ENCODE measurements at regions not wholly inside any gene's neighbourhood (a gene's known extent, or its start where the extent isn't known, plus 50 kb on each side); places are given as distances from the start of the nearest gene placed in this dataset.

DNA sequence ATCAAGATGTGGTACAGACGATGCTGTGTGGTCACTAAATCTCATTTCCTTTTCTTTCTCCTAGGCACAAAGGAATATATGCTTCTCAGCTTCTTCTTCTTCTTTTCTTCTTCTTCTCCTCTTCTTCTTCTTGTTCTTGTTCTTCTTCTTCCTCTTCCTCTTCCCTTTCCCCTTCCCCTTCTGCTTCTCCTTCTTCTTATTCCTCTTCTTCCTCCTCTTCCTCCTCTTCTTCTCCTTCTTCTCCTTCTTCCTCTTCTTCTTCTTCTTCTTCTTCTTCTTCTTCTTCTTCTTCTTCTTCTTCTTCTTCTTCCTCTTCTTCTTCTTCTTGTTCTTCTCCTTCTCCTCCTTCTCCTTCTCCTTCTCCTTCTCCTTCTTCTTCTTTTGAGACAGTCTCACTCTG, 190.4 kb upstream of the DTNBP1 start (continued):
- TF ChIP-seq USF1 (IDR thresholded peaks at IDR 0.05; ENCODE audit: borderline replicate concordance, low read depth) (no peak), RFX5 (IDR thresholded peaks at IDR 0.05; ENCODE audit: low read length) (no peak), MAX (IDR thresholded peaks at IDR 0.05; ENCODE audit: low read depth) (no peak)
- TF ChIP-seq, protein P1, sequence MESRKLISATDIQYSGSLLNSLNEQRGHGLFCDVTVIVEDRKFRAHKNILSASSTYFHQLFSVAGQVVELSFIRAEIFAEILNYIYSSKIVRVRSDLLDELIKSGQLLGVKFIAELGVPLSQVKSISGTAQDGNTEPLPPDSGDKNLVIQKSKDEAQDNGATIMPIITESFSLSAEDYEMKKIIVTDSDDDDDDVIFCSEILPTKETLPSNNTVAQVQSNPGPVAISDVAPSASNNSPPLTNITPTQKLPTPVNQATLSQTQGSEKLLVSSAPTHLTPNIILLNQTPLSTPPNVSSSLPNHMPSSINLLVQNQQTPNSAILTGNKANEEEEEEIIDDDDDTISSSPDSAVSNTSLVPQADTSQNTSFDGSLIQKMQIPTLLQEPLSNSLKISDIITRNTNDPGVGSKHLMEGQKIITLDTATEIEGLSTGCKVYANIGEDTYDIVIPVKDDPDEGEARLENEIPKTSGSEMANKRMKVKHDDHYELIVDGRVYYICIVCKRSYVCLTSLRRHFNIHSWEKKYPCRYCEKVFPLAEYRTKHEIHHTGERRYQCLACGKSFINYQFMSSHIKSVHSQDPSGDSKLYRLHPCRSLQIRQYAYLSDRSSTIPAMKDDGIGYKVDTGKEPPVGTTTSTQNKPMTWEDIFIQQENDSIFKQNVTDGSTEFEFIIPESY (IDR thresholded peaks at IDR 0.05; ENCODE audit: borderline replicate concordance, low read depth) = no peak

- ChIA-PET POLR2A (no interaction called here), CTCF (interaction anchor here (1.0 kb wide), 1 partner anchor 11 kb away, joined by 3 read pairs; no protein-coding TSS in a partner anchor)
- Histone ChIP-seq H2AFZ (ENCODE audit: low read depth) (no peak overlapping the region), H3F3A (replicated peaks; ENCODE audit: insufficient read depth) (no peaks in the 10 kb centered on the region), H3K9me2 (no peaks in the 10 kb centered on the region), H3K4me2 (no peak overlapping the region), H3K36me3 (replicated peaks in 1 of 2; ENCODE audit: control insufficient read depth in 1 of 2, insufficient read depth in 2 of 2, low read length in 1 of 2) (no peaks in the 10 kb centered on the region), H3K9me3 (no peaks in the 10 kb centered on the region), H3K9ac (no peak overlapping the region), H3K79me2 (ENCODE audit: insufficient read depth) (no peaks in the 10 kb centered on the region), H3K4me1 (ENCODE audit: control insufficient read depth in 1 of 2, insufficient read depth in 2 of 2, low read depth in 1 of 2, low read length in 1 of 2) (no peaks in the 10 kb centered on the region; a peak in 1 of 4 replicates), H3K27me3 (ENCODE audit: insufficient read depth) (no peaks in the 10 kb centered on the region), H3K4me3 (ENCODE audit: low read depth in 2 of 2, low read length in 1 of 2) (no peak overlapping the region), H4K20me1 (ENCODE audit: insufficient read depth) (no peaks in the 10 kb centered on the region), H3K27ac (ENCODE audit: low read depth in 2 of 2, low read length in 1 of 2) (no peak overlapping the region)
- no peak for DNase-seq
- TF ChIP-seq YY1 (IDR thresholded peaks at IDR 0.05; ENCODE audit: low read depth) (no peak), MXI1 (IDR thresholded peaks at IDR 0.05; ENCODE audit: low read depth, low read length) (no peak), SIN3A (IDR thresholded peaks at IDR 0.05; ENCODE audit: borderline replicate concordance, low read depth, low read length) (no peak), TEAD4 (IDR thresholded peaks at IDR 0.05; ENCODE audit: borderline replicate concordance, insufficient read depth) (no peak), ELF1 (IDR thresholded peaks at IDR 0.05) (no peak), GATA2 (CRISPR knock-in tag; IDR thresholded peaks at IDR 0.05) (no peak), POLR2AphosphoS5 (IDR thresholded peaks at IDR 0.05; ENCODE audit: low read depth, low read length) (no peak), FOXJ3 (CRISPR knock-in tag; IDR thresholded peaks at IDR 0.05) (no peak), SMC3 (IDR thresholded peaks at IDR 0.05; ENCODE audit: low read depth, low read length) (no peak), EP300 (IDR thresholded peaks at IDR 0.05; ENCODE audit: borderline replicate concordance in 1 of 2, low read depth in 1 of 2, low read length in 1 of 2) (no peak), RCOR1 (IDR thresholded peaks at IDR 0.05; ENCODE audit: low read length) (no peak), JUND (IDR thresholded peaks at IDR 0.05) (no peak), FOXM1 (IDR thresholded peaks at IDR 0.05; ENCODE audit: low read depth) (no peak), FOSL2 (IDR thresholded peaks at IDR 0.05; ENCODE audit: borderline replicate concordance, low read depth) (no peak), EZH2phosphoT487 (IDR thresholded peaks at IDR 0.05; ENCODE audit: borderline replicate concordance, low read depth) (no peak), IRF3 (IDR thresholded peaks at IDR 0.05; ENCODE audit: low read depth, low read length) (no peak)
- TF ChIP-seq, protein P2, sequence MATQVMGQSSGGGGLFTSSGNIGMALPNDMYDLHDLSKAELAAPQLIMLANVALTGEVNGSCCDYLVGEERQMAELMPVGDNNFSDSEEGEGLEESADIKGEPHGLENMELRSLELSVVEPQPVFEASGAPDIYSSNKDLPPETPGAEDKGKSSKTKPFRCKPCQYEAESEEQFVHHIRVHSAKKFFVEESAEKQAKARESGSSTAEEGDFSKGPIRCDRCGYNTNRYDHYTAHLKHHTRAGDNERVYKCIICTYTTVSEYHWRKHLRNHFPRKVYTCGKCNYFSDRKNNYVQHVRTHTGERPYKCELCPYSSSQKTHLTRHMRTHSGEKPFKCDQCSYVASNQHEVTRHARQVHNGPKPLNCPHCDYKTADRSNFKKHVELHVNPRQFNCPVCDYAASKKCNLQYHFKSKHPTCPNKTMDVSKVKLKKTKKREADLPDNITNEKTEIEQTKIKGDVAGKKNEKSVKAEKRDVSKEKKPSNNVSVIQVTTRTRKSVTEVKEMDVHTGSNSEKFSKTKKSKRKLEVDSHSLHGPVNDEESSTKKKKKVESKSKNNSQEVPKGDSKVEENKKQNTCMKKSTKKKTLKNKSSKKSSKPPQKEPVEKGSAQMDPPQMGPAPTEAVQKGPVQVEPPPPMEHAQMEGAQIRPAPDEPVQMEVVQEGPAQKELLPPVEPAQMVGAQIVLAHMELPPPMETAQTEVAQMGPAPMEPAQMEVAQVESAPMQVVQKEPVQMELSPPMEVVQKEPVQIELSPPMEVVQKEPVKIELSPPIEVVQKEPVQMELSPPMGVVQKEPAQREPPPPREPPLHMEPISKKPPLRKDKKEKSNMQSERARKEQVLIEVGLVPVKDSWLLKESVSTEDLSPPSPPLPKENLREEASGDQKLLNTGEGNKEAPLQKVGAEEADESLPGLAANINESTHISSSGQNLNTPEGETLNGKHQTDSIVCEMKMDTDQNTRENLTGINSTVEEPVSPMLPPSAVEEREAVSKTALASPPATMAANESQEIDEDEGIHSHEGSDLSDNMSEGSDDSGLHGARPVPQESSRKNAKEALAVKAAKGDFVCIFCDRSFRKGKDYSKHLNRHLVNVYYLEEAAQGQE (IDR thresholded peaks at IDR 0.05; ENCODE audit: low read depth, low read length) = no peak
- TF ChIP-seq, protein P3, sequence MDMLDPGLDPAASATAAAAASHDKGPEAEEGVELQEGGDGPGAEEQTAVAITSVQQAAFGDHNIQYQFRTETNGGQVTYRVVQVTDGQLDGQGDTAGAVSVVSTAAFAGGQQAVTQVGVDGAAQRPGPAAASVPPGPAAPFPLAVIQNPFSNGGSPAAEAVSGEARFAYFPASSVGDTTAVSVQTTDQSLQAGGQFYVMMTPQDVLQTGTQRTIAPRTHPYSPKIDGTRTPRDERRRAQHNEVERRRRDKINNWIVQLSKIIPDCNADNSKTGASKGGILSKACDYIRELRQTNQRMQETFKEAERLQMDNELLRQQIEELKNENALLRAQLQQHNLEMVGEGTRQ (IDR thresholded peaks at IDR 0.05; ENCODE audit: borderline replicate concordance, low read depth, low read length) = no peak
- 66% methylated on average over 2 of the region's 2 CpGs for WGBS (ENCODE audit: low lambda C conversion rate)
Observed at GRCh38 chr6:15852289-15852688, 189.5 kb upstream of the DTNBP1 start.
